ENCODE measurements at regions not wholly inside any gene's neighbourhood (a gene's known extent, or its start where the extent isn't known, plus 50 kb on each side); places are given as distances from the start of the nearest gene placed in this dataset.
A peak's percentile ranks its signal among the peaks of the same experiment; 100 is the strongest.

DNA sequence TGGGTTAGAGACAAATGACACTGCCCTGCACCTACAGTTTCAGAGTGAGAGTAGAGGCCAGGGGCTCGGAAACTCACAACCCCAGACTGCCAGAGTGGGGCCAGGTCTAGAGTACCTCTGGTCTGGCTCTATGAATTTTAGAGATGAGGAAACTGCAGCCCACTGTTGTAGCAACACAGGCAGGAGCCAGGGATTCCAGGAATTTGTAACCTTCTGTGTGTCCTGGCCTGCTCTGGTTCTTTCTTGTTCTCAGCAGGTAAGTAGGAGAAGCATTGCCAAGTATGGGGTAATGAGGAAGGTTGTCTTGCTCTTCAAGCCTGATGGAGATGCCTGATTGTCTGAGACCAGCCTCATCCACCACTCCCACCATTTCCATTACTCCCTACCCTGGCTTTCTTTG lies 221.8 kb downstream of the UACA start:
- DNase-seq (ENCODE audit: low spot score) (no peak), ATAC-seq (ENCODE audit: low read depth) (no peak)
- Histone ChIP-seq H3K4me1 (ENCODE audit: insufficient read depth, poor library complexity, severe bottlenecking) (no peaks in the 10 kb centered on the region), H3K27ac (ENCODE audit: poor library complexity, severe bottlenecking) (no peak overlapping the region), H3K4me3 (ENCODE audit: severe bottlenecking) (no peak overlapping the region), H3K9me3 (ENCODE audit: severe bottlenecking) (no peaks in the 10 kb centered on the region), H3K27me3 (ENCODE audit: insufficient read depth, poor library complexity, severe bottlenecking) (peaks cover 2% of the 10 kb centered on the region), H3K36me3 (ENCODE audit: low read depth) (no peaks in the 10 kb centered on the region)
- TF ChIP-seq, protein P1, sequence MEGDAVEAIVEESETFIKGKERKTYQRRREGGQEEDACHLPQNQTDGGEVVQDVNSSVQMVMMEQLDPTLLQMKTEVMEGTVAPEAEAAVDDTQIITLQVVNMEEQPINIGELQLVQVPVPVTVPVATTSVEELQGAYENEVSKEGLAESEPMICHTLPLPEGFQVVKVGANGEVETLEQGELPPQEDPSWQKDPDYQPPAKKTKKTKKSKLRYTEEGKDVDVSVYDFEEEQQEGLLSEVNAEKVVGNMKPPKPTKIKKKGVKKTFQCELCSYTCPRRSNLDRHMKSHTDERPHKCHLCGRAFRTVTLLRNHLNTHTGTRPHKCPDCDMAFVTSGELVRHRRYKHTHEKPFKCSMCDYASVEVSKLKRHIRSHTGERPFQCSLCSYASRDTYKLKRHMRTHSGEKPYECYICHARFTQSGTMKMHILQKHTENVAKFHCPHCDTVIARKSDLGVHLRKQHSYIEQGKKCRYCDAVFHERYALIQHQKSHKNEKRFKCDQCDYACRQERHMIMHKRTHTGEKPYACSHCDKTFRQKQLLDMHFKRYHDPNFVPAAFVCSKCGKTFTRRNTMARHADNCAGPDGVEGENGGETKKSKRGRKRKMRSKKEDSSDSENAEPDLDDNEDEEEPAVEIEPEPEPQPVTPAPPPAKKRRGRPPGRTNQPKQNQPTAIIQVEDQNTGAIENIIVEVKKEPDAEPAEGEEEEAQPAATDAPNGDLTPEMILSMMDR (IDR thresholded peaks at IDR 0.05; ENCODE audit: poor library complexity, severe bottlenecking), result no peak

DNA sequence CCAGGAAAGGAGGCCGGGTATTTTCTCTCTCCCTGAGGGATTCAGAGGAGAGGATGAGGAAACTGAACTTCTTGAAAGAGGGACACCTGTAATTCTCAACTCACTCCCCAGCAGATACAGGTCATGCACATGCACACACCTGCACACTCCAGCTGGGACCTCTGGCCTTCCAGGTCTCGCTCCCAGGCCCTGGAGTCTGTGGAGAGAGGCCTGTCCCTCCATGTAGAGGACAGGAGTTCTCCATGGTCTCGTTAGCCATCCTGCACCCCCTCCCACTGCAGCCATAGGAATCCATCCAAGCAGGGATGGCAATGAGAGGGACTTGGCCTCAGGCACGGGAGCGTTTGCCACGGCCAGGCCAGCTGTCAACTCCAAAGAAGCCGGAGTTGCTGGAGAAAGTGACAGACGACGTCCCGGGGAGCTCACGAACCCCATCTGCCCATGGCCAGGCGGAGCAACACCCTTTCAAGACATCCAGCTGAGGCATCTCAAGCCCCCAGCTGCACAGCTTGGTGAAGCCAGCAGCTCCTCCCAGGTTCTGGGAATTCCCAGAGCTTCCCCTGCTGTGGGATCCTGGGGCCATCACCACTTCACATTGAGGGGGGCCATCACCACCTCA lies 223.3 kb downstream of the UACA start:
- H3K4me3 ChIP-seq (ENCODE audit: severe bottlenecking), result no peak overlapping the region
- ATAC-seq (ENCODE audit: low read depth), result no peak
- no peaks in the 10 kb centered on the region for H3K9me3 ChIP-seq (ENCODE audit: severe bottlenecking)
- H3K36me3 ChIP-seq (ENCODE audit: low read depth), result no peaks in the 10 kb centered on the region
- no peaks in the 10 kb centered on the region for H3K4me1 ChIP-seq (ENCODE audit: insufficient read depth, poor library complexity, severe bottlenecking)
- TF ChIP-seq, protein P1 (IDR thresholded peaks at IDR 0.05; ENCODE audit: poor library complexity, severe bottlenecking), result no peak
- peaks cover 2% of the 10 kb centered on the region for H3K27me3 ChIP-seq (ENCODE audit: insufficient read depth, poor library complexity, severe bottlenecking)
- peak; percentile 51 for DNase-seq (ENCODE audit: low spot score)
- no peak overlapping the region for H3K27ac ChIP-seq (ENCODE audit: poor library complexity, severe bottlenecking)

DNA sequence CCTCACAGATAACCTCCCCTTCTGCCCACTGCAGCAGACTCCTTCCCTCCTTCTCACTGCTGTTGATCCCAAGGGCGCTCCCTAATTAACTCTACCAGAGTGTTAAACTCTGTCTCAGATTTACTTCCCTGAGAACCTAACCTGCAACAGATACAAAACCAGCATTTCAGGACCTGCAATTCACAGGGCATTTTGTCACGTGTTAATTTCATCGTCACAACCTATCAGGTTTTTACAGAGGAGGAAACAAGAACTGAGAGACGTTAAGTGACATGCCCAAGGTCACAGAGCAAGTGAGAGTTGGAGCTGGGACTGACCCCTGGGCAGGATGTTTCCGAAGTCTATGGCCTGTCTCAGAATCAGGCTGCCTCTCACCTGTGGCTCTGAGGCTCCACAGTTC lies 223.9 kb downstream of the UACA start:
- Histone ChIP-seq H3K4me3 (ENCODE audit: severe bottlenecking) (no peak overlapping the region), H3K27ac (ENCODE audit: poor library complexity, severe bottlenecking) (no peak overlapping the region), H3K27me3 (ENCODE audit: insufficient read depth, poor library complexity, severe bottlenecking) (peaks cover 1% of the 10 kb centered on the region), H3K4me1 (ENCODE audit: insufficient read depth, poor library complexity, severe bottlenecking) (no peaks in the 10 kb centered on the region), H3K36me3 (ENCODE audit: low read depth) (no peaks in the 10 kb centered on the region), H3K9me3 (ENCODE audit: severe bottlenecking) (no peaks in the 10 kb centered on the region)
- TF ChIP-seq, protein P1 (IDR thresholded peaks at IDR 0.05; ENCODE audit: poor library complexity, severe bottlenecking), result no peak
- peak; percentile 15 for DNase-seq (ENCODE audit: low spot score)
- ATAC-seq (ENCODE audit: low read depth), result no peak

DNA sequence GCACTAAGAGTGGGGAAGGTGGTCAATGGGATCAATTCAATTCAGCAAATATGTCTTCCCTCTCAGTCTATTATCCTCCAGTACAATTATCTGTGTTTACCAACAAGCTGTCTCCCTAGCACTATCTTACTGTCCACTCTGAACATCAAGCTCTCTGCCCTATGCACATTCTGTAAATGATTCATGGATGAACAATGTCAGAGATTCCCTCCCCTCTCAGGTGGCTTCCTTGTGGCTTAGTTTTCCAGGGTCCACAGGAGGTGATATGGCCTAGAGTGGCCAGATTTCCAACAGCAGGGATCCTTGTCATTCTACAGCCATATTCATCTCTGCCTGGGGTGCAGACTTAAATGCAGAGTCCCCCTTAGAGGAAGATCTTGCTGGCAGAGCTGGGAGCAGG lies 225.1 kb downstream of the UACA start:
- no peaks in the 10 kb centered on the region for H3K36me3 ChIP-seq (ENCODE audit: low read depth)
- H3K4me3 ChIP-seq (ENCODE audit: severe bottlenecking), result no peak overlapping the region
- DNase-seq (ENCODE audit: low spot score) (no peak), ATAC-seq (ENCODE audit: low read depth) (peak; percentile 55)
- no peaks in the 10 kb centered on the region for H3K27me3 ChIP-seq (ENCODE audit: insufficient read depth, poor library complexity, severe bottlenecking)
- TF ChIP-seq, protein P1 (IDR thresholded peaks at IDR 0.05; ENCODE audit: poor library complexity, severe bottlenecking), result no peak
- H3K4me1 ChIP-seq (ENCODE audit: insufficient read depth, poor library complexity, severe bottlenecking), result peaks cover 3% of the 10 kb centered on the region
- H3K27ac ChIP-seq (ENCODE audit: poor library complexity, severe bottlenecking), result no peak overlapping the region
- H3K9me3 ChIP-seq (ENCODE audit: severe bottlenecking), result no peaks in the 10 kb centered on the region

DNA sequence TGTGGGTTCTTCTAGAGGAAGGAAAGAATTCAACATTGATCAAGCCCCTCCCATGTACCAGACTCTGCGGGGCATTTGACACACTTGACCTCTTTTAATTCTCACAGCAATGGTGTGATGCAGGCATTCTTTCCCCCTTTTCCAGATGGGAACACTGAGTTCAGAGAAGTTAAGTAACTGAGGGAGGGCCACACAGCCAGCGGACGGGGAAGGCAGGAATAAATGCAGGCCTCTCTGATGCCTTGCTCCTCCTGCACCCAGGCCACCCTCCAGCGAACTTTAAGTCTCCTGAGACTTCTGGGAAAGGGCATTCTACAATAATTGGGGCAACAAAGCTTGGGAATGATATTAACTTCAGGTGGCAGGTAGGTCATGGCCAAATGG lies 227.4 kb downstream of the UACA start:
- TF ChIP-seq, protein P1 (IDR thresholded peaks at IDR 0.05; ENCODE audit: poor library complexity, severe bottlenecking), result no peak
- no peaks in the 10 kb centered on the region for H3K27me3 ChIP-seq (ENCODE audit: insufficient read depth, poor library complexity, severe bottlenecking)
- H3K4me3 ChIP-seq (ENCODE audit: severe bottlenecking), result no peak overlapping the region
- no peak overlapping the region for H3K27ac ChIP-seq (ENCODE audit: poor library complexity, severe bottlenecking)
- H3K36me3 ChIP-seq (ENCODE audit: low read depth), result no peaks in the 10 kb centered on the region
- ATAC-seq (ENCODE audit: low read depth) (no peak), DNase-seq (ENCODE audit: low spot score) (peak; percentile 53)
- H3K9me3 ChIP-seq (ENCODE audit: severe bottlenecking), result no peaks in the 10 kb centered on the region
- peaks cover 3% of the 10 kb centered on the region for H3K4me1 ChIP-seq (ENCODE audit: insufficient read depth, poor library complexity, severe bottlenecking)
